HG03460 (cell line): ENCODE measurements at regions not wholly inside any gene's neighbourhood (a gene's known extent, or its start where the extent isn't known, plus 50 kb on each side); places are given as distances from the start of the nearest gene placed in this dataset.
A peak's percentile ranks its signal among the peaks of the same experiment; 100 is the strongest.

Experiments used
- ATAC-seq: cut with Tn5 transposase; IDR thresholded peaks from one replicate; pipeline ENCODE4 v1.9.1; 2021; ENCODE audit not compliant: unreplicated experiment

- ATAC-seq, result no peak
Measured at GRCh38 chr1:96041470-96041869, 680.1 kb upstream of the PTBP2 start.

GRCh38 chr1:96048572-96049212 lies 672.9 kb upstream of the PTBP2 start:
- ATAC-seq, result no peak

GRCh38 chr1:96049759-96050409 lies 671.7 kb upstream of the PTBP2 start:
- ATAC-seq, result no peak

GRCh38 chr1:96059276-96059675 lies 662.3 kb upstream of the PTBP2 start:
- ATAC-seq, result no peak

GRCh38 chr1:96059736-96060135 lies 661.8 kb upstream of the PTBP2 start:
- no peak for ATAC-seq

GRCh38 chr1:96060621-96061020 lies 661.0 kb upstream of the PTBP2 start:
- no peak for ATAC-seq

- ATAC-seq, result no peak
Measured at GRCh38 chr1:96072021-96072420, 649.6 kb upstream of the PTBP2 start.

GRCh38 chr1:96073100-96073499 lies 648.5 kb upstream of the PTBP2 start:
- peak; percentile 77 for ATAC-seq

- ATAC-seq, result no peak
Measured at GRCh38 chr1:96074422-96074821, 647.2 kb upstream of the PTBP2 start.

- ATAC-seq, result no peak
Measured at GRCh38 chr1:96074876-96075577, 646.6 kb upstream of the PTBP2 start.

GRCh38 chr1:96075704-96076455 lies 645.7 kb upstream of the PTBP2 start:
- ATAC-seq, result no peak

- ATAC-seq, result no peak
Measured at GRCh38 chr1:96076589-96076988, 645.0 kb upstream of the PTBP2 start.

- ATAC-seq, result no peak
Measured at GRCh38 chr1:96079581-96079980, 642.0 kb upstream of the PTBP2 start.

- no peak for ATAC-seq
Measured at GRCh38 chr1:96080925-96081324, 640.7 kb upstream of the PTBP2 start.

- ATAC-seq, result no peak
Measured at GRCh38 chr1:96087719-96088118, 633.9 kb upstream of the PTBP2 start.

- ATAC-seq, result no peak
Measured at GRCh38 chr1:96090134-96090533, 631.5 kb upstream of the PTBP2 start.

- ATAC-seq, result no peak
Measured at GRCh38 chr1:96095849-96096612, 625.6 kb upstream of the PTBP2 start.

GRCh38 chr1:96096613-96097321 lies 624.8 kb upstream of the PTBP2 start:
- ATAC-seq, result no peak

GRCh38 chr1:96104506-96104905 lies 617.1 kb upstream of the PTBP2 start:
- ATAC-seq, result no peak

GRCh38 chr1:96104906-96105305 lies 616.7 kb upstream of the PTBP2 start:
- ATAC-seq, result no peak
